ENCODE measurements at regions not wholly inside any gene's neighbourhood (a gene's known extent, or its start where the extent isn't known, plus 50 kb on each side); places are given as distances from the start of the nearest gene placed in this dataset.
"Not testable (repeated sequence)": the region's sequence is repeated elsewhere in the genome, so short reads cannot be mapped to it uniquely, and the experiment has no call there.

DNA sequence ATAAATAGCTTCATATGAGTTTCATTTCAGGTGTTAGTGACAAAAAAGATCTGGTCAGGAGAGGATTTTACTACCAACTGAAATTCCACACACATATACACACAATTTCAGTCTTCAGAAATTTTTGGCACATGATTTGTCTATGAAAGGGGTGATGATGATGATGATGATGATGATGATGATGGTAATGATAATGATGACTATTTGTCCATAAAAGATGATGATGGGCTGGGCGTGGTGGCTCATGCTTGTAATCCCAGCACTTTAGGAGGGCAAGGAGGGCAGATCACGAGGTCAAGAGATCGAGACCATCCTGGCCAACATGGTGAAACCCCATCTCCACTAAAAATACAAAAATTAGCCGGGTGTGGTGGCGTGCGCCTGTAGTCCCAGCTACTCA, 288.2 kb downstream of the ANXA1 start:
- not testable (repeated sequence) for TF ChIP-seq POLR2A, CTCF (IDR thresholded peaks at IDR 0.05)

All from testis (tissue), 2 donors.